ENCODE measurements at regions not wholly inside any gene's neighbourhood (a gene's known extent, or its start where the extent isn't known, plus 50 kb on each side); places are given as distances from the start of the nearest gene placed in this dataset.

DNA sequence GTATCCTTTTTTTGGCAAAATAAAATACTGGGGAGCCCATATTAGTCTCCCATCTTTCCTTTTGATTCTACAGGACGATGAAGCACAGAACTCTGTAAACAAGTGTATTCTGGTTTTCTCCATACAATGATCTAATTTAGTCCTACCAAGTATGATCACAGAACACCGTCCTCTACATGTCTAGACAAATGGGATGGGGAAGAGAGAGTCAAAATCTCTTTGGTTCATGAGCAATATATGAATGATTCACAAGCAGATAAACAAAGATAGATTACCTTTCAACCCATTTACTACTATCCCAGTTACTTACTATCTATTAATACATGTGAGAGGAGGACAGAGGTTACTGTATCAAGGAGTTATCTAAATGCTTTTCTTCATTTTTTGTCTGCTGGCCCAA, 352.4 kb upstream of the ACVR2A start:
- TF ChIP-seq EZH2 (IDR thresholded peaks at IDR 0.05; ENCODE audit: borderline replicate concordance, insufficient read depth, low read depth, low read length, poor library complexity, severe bottlenecking), result no peak
- TF ChIP-seq, protein P1, sequence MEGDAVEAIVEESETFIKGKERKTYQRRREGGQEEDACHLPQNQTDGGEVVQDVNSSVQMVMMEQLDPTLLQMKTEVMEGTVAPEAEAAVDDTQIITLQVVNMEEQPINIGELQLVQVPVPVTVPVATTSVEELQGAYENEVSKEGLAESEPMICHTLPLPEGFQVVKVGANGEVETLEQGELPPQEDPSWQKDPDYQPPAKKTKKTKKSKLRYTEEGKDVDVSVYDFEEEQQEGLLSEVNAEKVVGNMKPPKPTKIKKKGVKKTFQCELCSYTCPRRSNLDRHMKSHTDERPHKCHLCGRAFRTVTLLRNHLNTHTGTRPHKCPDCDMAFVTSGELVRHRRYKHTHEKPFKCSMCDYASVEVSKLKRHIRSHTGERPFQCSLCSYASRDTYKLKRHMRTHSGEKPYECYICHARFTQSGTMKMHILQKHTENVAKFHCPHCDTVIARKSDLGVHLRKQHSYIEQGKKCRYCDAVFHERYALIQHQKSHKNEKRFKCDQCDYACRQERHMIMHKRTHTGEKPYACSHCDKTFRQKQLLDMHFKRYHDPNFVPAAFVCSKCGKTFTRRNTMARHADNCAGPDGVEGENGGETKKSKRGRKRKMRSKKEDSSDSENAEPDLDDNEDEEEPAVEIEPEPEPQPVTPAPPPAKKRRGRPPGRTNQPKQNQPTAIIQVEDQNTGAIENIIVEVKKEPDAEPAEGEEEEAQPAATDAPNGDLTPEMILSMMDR (IDR thresholded peaks at IDR 0.05), result no peak
